ENCODE measurements at regions not wholly inside any gene's neighbourhood (a gene's known extent, or its start where the extent isn't known, plus 50 kb on each side); places are given as distances from the start of the nearest gene placed in this dataset.

DNA sequence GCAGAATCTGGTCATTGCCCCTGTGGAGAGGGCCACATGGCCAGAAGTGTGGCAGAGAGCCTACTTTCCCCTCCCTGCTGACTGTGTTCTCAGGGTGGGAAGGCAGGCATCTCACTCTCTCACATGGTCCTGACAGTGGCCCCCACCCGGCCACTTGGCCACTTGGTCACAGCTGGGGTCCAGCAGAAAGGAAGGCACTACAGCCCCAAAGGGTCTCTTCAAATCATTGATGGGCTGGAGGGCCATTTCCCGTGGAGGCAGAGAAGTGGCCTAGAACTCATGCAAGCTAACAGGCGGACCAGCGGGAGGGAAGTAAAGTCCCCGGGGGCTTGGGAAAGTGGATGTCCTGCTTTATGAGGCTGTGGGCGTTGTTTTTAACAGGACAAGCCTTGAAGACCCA is 125.3 kb downstream of the EMX2 start:
- no peak for DNase-seq (ENCODE audit: low spot score)
- intact Hi-C loops (cut with DNase I): no loop called here

- peak; percentile 12 for DNase-seq (ENCODE audit: low spot score)
- intact Hi-C loops (cut with DNase I): no loop called here
Measured at GRCh38 chr10:117668327-117669008, 125.9 kb downstream of the EMX2 start.

GRCh38 chr10:117669122-117669521 is 126.6 kb downstream of the EMX2 start:
- intact Hi-C loops (cut with DNase I): no loop called here
- DNase-seq (ENCODE audit: low spot score): peak; percentile 27

DNA sequence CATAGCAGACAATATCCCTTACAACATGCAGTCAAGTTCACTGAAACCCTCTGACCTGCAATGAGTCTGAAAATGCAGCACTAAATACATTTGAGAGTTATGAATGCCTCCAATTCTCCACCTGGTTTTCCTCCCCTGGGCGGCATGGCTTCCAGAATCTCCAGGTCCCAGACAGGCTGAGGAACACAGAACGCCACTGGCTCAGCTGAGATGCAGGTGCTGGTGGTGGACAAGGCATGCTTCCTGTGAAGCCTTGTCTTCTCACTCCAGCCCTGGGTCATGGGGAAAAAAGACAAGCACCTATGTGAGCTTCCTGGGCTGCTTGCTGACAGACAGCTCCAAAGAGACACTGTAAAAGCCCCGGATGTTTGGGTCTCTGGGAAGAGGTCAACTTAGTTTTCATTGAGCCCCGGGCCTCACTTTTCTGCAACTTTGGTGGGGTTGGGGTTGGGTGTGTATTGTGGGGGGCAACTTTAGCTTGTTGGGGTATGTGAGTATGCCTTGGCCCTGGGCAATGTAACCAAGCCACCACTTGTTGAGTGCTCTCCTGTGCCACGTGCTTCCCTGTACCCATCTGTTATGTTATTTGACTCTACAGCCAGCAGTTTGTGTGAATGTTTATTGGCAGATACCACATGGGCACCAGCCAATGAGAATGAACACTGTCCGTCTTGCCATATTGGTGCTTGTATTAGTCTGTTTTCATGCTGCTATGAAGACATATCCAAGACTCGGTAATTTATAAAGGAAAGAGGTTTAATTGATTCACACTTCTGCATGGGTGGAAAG is 127.8 kb downstream of the EMX2 start:
- peak; percentile 62 for DNase-seq (ENCODE audit: low spot score)
- intact Hi-C loops (cut with DNase I): no loop called here

GRCh38 chr10:117673230-117674010 is 130.9 kb downstream of the EMX2 start:
- DNase-seq (ENCODE audit: low spot score): peak; percentile 47
- intact Hi-C loops (cut with DNase I): no loop called here

GRCh38 chr10:117674201-117674600 is 131.7 kb downstream of the EMX2 start:
- intact Hi-C loops (cut with DNase I): no loop called here
- DNase-seq (ENCODE audit: low spot score): no peak

GRCh38 chr10:117674646-117675045 is 132.1 kb downstream of the EMX2 start:
- DNase-seq (ENCODE audit: low spot score): peak; percentile 22
- intact Hi-C loops (cut with DNase I): no loop called here

GRCh38 chr10:117675514-117676055 is 133.0 kb downstream of the EMX2 start:
- peak; percentile 57 for DNase-seq (ENCODE audit: low spot score)
- intact Hi-C loops (cut with DNase I): no loop called here

DNA sequence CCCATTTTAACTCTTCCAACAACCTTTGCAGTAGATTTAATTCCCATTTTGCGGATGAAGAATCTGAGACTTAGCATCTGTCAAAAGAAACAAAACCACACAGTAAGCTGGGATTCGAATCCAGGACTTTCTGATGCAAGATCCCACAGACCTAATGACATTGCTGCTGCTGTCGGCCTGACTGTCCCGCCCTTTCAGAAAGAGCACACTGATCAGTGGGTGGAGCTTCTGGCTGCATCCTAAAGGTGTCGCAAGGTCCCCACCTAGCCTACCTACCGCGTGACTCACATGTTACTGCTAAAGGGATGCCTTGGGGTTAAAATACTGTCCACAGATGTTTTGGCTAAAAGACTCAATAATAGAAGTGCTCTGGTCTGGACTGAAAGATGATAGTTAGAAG is 134.7 kb downstream of the EMX2 start:
- intact Hi-C loops (cut with DNase I): no loop called here
- DNase-seq (ENCODE audit: low spot score): peak; percentile 17

DNA sequence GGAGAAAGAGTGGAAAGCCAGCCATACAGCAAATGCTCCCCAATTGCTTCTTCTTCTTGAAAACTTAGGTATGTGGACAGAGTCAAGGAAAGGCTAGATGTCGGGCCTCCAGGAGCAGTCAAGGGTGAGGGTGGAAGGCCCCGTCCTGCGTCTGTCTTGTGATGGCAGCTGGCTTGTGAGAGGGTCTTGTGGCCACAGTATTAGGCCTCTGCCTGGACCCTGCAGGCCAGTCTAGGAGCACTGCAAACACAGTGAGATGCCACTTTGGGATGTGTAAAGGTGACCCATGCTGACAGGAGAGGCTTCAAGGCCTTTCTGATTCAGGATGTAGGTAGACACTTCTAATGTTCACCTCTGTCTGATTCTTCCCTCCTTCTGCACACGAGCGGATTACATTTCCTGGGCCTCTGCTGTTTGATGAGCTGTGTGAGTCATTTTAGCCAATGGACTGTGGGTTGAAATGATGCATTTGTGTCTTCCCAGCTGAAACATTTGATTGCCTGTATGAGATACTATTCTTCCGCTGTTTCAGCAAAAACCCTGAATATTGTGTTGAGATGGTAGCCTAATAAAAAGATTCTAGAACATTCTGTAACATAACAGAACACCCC is 135.4 kb downstream of the EMX2 start:
- intact Hi-C loops (cut with DNase I): no loop called here
- peak; percentile 44 for DNase-seq (ENCODE audit: low spot score)

DNA sequence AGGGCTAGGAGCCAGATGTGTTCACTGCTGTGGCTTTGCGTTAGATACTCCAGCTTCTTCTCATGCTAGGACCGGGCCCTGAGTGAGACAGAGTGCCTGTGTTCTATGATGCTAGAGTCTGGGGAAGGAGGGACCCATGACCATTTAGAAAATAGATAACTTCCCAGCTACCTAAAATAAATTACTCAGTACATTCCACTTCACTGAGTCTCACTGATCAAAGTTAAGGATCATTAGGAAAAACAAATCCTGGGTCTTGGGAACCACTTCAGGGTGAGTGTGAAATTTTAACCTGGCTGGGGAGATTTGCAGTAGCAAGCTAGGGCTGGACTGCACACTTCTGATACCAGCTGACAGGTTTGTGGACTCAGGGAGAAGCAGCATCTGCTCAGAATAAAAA is 138.1 kb downstream of the EMX2 start:
- intact Hi-C loops (cut with DNase I): no loop called here

GRCh38 chr10:117681104-117681503 is 138.6 kb downstream of the EMX2 start:
- intact Hi-C loops (cut with DNase I): no loop called here
- no peak for DNase-seq (ENCODE audit: low spot score)

More for the DNA sequence above, 138.1 kb downstream of the EMX2 start:
- no peak for DNase-seq (ENCODE audit: low spot score)

- DNase-seq (ENCODE audit: low spot score): peak; percentile 68
- intact Hi-C loops (cut with DNase I): no loop called here
Measured at GRCh38 chr10:117684046-117684610, 141.6 kb downstream of the EMX2 start.

- intact Hi-C loops (cut with DNase I): no loop called here
- peak; percentile 70 for DNase-seq (ENCODE audit: low spot score)
Measured at GRCh38 chr10:117684672-117685211, 142.2 kb downstream of the EMX2 start.

- intact Hi-C loops (cut with DNase I): no loop called here
- peak; percentile 35 for DNase-seq (ENCODE audit: low spot score)
Measured at GRCh38 chr10:117685431-117685830, 142.9 kb downstream of the EMX2 start.

DNA sequence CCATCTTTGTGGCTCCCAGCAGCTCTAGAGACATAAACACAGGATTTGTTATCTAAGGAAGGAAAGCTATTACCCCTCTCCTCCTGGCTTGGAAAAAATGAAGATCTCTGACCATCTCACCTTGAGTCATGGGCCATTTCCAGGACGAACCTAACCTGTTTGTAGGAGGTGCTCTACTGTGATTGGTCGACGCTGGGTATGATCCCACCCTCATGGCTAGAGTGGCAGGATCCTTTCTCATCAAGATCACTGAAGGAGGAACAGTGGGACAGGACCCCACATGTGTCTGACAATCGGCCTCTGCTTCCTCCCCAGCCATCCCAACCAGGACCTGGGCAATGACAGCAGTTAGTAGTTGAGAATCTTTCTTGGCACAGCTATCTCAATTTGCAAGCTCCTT is 144.1 kb downstream of the EMX2 start:
- peak; percentile 14 for DNase-seq (ENCODE audit: low spot score)
- intact Hi-C loops (cut with DNase I): no loop called here

- intact Hi-C loops (cut with DNase I): no loop called here
- no peak for DNase-seq (ENCODE audit: low spot score)
Measured at GRCh38 chr10:117688358-117688757, 145.8 kb downstream of the EMX2 start.

- intact Hi-C loops (cut with DNase I): no loop called here
- DNase-seq (ENCODE audit: low spot score): no peak
Measured at GRCh38 chr10:117689566-117689965, 147.0 kb downstream of the EMX2 start.

- intact Hi-C loops (cut with DNase I): no loop called here
- DNase-seq (ENCODE audit: low spot score): no peak
Measured at GRCh38 chr10:117690359-117690758, 147.8 kb downstream of the EMX2 start.

Data from cardiac septum (tissue), 1 donor.